Erythroblast (primary cell): ENCODE measurements at regions not wholly inside any gene's neighbourhood (a gene's known extent, or its start where the extent isn't known, plus 50 kb on each side); places are given as distances from the start of the nearest gene placed in this dataset.

Source experiments
- DNase-seq, 2 experiments: peaks; one replicate each; lab custom pipeline; 2025; lab: John Stamatoyannopoulos, UW
- GATA1 ChIP-seq: IDR thresholded peaks from 2 replicates; pipeline ENCODE4 v1.6.1; 2011; ENCODE audit warnings: low read depth, mild to moderate bottlenecking, control low read depth, low read length, moderate library complexity
- POLR2A ChIP-seq: IDR thresholded peaks from 2 replicates; pipeline ENCODE4 v1.6.1; 2011; ENCODE audit warnings: mild to moderate bottlenecking, low read length

DNA sequence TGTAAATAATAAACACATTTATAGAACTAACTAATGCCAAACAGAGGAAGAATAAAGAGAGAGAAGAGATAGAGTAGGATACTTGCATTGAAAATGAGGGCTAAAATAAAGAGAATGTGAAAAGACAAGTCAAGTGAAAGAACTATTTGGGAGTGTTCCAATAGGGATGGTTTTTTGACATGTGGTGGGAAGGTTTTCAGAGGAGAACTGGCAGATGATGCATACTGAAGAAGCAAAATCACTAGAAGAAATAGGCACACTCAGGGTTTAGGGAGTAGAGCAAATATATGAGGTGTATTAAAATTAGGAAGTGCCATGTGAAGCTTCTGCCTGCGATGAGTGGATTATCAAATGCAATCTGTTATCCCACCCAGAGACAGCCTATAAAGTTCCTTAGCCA lies 744.8 kb downstream of the REEP3 start:
- TF ChIP-seq POLR2A, result no peak
- TF ChIP-seq GATA1, result no peak
- no peak for DNase-seq

DNA sequence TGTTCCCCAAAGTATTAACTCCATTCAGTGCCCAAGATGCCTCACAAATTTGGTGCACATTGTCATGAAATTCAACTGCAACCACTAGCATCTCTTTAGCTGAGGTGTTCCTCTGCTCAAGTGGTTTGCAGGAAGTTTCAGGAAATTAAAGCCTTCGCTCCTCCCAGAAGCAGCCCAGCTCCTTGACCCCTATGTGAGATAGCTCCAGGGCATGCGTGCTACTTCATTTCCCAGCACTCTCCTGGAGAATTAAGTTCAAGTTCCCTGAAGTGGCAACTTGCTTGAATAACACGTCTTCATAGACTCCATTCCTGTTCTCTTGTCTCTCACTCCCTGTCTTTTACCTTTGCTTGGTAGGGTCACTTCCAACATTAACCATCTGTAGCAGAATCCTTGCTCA lies 750.3 kb downstream of the REEP3 start:
- DNase-seq, result no peak
- no peak for TF ChIP-seq POLR2A
- TF ChIP-seq GATA1, result no peak

DNA sequence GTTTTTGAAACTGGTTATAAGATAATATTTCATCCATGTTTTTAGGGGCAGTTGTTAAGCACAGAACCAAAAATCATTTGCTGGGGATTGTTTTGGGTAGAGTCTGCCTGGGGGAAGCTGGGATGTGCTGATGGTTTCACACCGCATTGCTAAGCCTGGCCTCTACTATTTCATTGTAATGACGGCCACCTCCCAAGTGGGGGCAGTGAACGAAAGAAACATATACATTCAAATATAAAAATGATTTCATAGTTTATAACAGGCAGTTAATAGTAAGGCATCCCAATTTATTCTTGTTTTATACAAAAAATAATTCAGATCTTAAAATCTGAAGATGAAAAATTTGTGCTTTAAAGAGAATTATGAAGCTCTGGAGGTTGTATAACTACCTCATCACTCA lies 750.8 kb downstream of the REEP3 start:
- DNase-seq, result no peak
- TF ChIP-seq GATA1, result no peak
- no peak for TF ChIP-seq POLR2A

DNA sequence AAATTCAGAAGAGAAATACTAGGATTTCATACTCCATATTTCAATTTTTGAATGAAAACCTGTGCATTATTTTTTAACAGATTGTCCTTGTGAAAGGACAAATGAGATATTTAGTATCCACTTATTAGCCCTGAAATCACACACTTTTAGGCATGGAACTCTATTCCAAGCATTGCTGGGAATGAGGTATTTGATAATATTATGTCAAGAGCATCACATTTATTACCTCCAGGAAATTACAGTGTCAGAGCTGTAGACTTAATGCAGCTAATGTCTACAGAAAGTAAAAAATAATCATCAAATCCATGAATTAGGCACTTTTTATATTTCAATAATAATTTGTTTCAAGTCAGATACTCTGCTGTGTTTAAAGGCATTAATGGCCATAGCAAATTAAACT lies 753.8 kb downstream of the REEP3 start:
- no peak for DNase-seq
- TF ChIP-seq GATA1, result no peak
- TF ChIP-seq POLR2A, result no peak

DNA sequence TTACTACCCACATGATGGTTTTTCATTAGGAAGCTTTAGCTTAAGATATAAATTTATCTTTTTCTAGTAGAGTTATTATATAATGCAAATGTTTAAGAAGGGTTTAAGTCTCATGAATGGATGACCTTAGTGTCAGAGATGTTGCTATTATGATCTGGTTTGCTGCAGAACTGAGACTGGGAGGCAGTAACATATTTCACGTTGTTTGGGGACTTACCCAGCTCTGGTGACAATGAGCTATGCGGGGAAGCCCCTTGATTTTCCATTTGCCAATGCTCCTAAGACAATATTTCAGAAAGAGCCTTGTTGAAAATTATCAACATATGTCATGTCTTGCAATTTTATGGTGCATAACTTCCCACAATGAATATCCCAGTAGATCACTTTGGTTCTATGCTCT lies 754.6 kb downstream of the REEP3 start:
- no peak for TF ChIP-seq GATA1
- no peak for TF ChIP-seq POLR2A
- no peak for DNase-seq

DNA sequence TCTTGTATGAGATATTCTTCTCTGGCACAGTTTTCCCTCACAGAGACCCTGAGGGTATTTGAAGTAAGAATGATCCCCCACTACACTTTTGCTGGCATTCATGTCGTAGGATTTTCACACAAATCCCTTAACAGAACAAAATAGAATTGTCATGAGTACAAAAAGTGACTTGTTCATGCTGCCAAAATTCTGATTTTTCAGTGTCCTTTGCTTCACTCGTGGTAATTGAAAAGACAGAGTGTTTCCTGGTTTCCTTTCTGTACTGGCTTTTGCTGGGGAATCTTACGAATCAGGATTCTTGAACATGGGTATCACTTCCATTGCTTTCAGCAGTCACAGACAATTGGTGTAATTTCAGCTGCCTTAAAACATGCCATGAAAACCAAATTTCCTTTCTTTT lies 756.3 kb downstream of the REEP3 start:
- TF ChIP-seq GATA1 (no peak), POLR2A (no peak)

DNA sequence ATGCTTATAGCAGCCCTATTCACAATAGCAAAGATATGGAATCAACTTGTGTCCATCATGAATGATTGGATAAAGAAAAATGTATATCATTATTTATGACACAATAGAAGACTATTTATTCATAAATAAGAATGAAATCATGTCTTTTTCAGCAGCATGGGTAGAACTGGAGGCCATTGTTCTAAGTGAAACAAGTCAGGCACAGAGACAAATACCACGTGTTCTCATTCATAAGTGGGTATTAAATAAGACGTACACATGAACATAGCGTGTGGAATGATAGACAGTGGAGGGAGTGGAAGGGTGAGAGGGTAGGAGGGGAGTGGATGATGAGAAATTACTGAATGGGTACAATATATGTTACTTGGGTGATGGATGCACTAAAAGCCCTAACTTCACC lies 762.4 kb downstream of the REEP3 start:
- DNase-seq, result no peak
- TF ChIP-seq GATA1 (no peak), POLR2A (no peak)

More for the DNA sequence above, 756.3 kb downstream of the REEP3 start:
- DNase-seq, result no peak

DNA sequence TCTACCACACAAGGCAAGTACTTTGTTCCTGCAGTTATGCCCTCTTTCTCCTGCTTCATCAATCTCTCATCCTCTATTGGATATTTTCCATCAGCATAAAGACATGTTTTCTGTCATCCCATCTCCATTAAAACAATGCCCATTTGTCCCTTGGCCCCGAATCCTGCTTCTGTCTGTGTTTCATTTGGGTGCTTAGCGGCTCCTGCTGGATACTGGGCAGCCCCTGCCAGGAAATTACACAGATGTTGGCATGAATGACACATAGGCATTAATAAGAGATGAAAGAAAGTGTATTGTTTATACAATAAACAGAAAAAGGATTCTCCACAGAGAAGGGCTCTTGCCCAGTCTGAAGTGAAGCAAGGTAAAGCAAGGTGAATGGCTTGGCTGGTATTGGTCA lies 765.3 kb downstream of the REEP3 start:
- TF ChIP-seq GATA1, result no peak
- no peak for TF ChIP-seq POLR2A
- no peak for DNase-seq

DNA sequence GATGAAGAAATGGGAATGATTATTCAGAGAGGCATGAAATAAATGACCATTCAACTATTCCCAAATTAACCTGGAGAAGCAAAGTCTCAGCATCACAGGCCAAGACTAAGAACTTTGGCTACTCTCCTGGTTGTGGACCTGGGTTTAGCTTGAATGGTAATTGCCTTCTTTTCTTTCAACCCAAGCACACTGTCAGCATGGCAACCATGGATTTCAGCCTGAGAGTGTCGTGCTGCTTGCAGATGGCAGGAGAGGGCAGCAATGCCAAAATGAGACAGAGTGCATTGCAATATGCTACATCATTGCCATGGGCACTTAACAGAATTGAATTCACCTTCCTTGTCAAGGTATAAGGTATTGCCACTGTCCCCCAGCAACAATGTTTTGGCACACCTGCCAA lies 767.2 kb downstream of the REEP3 start:
- no peak for DNase-seq
- TF ChIP-seq GATA1, result no peak
- TF ChIP-seq POLR2A, result no peak

DNA sequence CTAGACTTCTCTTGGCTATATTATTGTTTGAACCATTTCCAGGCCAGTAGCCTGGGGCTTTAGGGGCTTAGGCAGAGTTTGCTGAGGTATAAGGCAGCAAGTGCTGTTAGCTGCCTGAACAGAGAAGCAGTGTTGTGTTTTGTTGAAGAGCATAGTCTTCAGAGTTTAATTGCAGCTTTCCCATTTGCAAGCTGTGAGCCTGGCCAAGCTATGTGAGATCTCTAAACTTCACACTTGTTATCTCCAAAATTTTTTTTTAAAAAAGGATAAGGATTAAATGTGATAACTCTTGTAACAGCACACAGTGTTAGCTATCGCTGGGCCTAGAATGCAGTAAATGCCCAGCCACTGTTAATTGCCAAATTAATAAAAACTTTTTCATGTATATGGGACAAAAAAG lies 782.4 kb downstream of the REEP3 start:
- TF ChIP-seq POLR2A, result no peak
- TF ChIP-seq GATA1, result no peak
- DNase-seq, result no peak

DNA sequence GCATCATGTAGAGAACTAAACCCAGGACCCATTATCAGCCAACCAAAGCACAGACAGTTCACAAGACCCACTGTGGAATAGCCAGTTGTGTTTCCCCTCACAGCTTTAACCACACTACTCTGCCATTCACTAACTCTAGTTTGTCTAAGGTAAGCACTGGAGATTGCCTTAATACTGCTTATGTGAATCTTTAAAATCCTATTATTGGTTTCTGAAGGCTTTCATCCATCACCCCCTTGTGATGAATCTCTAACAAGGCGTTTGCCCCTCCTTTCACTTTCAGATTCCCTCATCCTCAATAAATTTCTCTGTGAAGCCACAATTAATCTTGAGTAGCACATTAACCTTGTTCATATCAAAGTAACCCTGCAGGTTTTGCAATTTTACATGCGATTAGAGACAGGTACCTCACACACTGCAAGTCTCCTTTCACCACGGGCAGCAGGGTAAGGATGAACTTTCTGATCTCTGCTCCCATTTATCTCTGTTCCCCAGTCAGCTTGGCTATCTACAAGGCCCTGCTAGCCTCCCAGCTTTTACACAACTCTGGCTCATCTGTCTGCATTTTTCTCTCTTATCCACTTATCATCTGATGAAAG lies 785.6 kb downstream of the REEP3 start:
- TF ChIP-seq POLR2A (no peak), GATA1 (no peak)
- no peak for DNase-seq

DNA sequence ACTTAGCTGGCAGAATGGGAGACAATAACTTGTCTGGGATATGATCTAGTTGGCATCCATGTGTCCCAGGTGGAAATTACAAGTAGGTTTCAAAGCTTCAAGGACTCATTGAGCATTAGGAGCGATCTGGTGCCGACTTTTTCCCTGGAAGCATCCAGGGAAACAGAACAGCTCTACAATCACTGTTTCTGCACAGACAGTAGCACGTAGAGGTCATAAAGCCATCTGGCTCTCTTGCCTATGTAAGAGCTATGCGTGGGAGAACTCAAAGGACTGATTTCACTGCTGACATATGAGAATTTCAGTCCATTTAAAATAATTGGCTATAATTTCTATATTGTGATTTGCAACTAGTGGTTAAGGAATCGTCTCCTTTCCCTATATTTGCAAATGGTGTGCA lies 791.7 kb downstream of the REEP3 start:
- no peak for DNase-seq
- TF ChIP-seq POLR2A, result no peak
- TF ChIP-seq GATA1, result no peak

DNA sequence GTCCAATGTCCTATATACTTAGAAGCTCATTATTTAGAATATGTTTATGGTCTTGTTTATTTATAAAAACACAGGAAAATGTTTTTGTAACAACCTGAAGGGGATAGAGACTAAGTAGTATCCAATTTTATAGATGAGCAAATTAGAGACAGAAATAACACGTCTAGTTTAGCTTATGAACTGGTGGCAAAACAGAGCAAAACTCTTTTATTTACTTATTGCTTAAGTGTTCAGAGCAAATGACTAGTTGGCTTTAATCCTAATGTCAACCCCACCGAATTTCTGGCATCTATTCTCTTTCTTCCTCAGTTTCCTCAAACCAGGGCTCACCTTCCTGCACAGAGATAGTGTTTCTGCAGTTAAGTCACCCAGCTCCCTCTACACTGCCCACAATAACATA lies 792.8 kb downstream of the REEP3 start:
- TF ChIP-seq GATA1, result no peak
- TF ChIP-seq POLR2A, result no peak
- DNase-seq, result no peak

DNA sequence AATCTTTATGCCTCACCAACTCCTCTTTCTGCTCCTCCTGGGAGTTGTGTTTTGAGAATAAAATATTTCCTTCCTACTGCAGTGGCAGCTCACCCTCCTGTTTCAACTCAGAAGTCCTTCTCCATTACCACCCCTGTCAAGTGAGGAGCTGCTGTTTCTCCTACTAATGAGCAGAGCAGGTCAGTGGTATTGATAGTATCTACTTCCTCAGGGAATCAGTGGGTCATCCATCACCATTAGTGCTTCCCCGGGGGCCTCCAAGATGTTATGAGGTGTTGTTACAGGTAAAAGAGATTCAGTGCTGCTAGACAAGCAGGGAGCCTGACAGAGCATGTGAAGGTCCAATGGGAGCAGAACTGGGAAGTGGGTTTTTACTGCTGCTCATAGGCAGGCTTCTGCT lies 795.2 kb downstream of the REEP3 start:
- no peak for DNase-seq
- TF ChIP-seq POLR2A, result no peak
- no peak for TF ChIP-seq GATA1

DNA sequence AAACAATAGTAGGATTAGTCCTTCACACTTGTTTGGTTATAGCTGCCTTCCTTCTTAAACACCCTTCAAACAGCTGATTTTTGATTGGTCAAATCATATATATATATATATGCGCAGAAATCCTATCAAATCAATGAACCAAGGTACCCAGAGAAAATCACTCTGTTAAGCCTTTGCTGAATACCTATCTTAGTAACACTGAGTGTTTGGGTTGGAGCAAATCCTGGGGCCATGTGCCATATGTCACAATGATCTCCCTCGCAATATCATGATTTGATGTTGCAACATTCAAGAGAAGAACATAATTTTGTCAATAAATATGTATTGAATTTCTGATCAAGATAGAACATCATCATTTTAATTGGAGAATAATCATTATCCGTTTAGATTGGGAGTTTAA lies 795.6 kb downstream of the REEP3 start:
- TF ChIP-seq POLR2A (no peak), GATA1 (no peak)
- DNase-seq, result no peak

DNA sequence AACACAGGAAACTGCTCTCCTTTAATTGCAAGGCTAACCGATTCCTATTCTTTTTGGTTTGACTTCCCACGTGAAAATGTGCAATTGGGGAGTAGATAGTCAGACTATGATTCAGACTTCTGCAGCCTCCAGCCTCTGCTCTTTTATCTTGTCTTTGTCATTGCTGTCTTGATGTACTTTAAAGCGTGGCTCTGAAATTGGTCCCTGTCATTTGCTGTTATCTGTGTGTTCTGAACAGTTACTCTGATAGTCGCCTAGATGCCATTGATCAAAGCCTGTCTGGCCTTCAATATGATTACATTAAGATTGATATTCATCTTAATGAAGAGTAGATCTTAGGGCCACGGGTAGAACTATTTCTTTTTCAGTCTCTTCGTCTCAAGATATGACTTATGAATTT lies 799.2 kb downstream of the REEP3 start:
- no peak for TF ChIP-seq GATA1
- no peak for TF ChIP-seq POLR2A
- no peak for DNase-seq
